Activated gamma-delta T cell treated with Interleukin-2 at 50 U/mL for 16 hours (primary cell): ENCODE measurements at regions not wholly inside any gene's neighbourhood (a gene's known extent, or its start where the extent isn't known, plus 50 kb on each side); places are given as distances from the start of the nearest gene placed in this dataset.

Experiments
- DNase-seq: peaks from one replicate; pipeline ENCODE4 v3.0.0-alpha.2; 2020

DNA sequence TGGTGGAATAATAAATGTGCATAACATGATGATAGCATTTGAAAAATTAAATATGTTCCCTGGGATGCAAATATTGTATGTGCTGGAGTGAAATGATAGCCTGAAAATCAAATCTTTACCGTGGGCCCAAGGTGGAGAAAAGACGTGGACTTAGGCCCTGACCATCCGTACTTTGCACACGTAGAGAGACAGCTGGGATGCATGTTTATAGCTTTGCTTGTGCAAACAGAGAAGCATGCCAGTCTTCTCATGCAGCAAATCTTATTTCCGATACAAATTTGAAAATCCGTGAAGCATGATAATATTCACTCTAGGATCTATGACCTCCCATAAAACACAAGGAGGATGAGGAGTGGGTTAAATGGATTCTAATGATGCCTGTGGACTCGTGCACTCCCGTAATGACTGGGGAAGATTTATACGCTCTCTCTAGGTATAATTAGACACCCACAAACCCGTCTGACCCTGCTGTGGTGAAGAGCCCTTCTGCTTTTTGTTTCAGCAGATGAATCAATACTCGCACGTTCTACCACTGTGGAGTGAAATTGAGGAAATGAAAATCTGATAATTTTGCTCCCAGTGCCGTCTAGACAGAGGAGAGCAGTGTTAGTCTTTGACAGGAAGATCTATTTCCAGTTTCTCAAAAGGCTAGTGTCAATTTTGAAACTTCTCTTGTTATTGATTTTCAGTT lies 810.3 kb upstream of the SALL3 start:
- DNase-seq = no peak

GRCh38 chr18:78171954-78172353 lies 807.7 kb upstream of the SALL3 start:
- DNase-seq = no peak

- DNase-seq = no peak
Observed at GRCh38 chr18:78174737-78175136, 804.9 kb upstream of the SALL3 start.

DNA sequence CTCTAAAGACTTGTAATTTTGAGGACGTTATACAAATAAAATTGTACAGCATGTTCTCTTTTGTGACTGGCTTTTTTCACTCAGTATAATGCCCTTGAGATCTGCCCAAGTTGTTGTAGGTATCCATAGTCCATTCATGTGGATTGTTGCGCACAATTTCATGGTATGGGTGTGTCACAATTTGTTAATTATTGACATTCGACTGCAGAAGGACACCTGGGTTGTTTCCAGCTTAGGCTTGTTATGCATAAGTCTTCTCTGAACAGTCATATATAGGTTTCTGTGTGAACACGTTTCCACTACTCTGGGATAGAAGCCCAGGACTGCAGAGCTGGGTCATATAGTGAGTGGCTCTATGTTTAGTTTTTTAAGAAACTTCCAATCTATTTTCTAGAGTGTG lies 800.8 kb upstream of the SALL3 start:
- DNase-seq = no peak

- no peak for DNase-seq
Observed at GRCh38 chr18:78180741-78181140, 798.9 kb upstream of the SALL3 start.

GRCh38 chr18:78183815-78184214 lies 795.8 kb upstream of the SALL3 start:
- DNase-seq = no peak

GRCh38 chr18:78191276-78191675 lies 788.3 kb upstream of the SALL3 start:
- no peak for DNase-seq

DNA sequence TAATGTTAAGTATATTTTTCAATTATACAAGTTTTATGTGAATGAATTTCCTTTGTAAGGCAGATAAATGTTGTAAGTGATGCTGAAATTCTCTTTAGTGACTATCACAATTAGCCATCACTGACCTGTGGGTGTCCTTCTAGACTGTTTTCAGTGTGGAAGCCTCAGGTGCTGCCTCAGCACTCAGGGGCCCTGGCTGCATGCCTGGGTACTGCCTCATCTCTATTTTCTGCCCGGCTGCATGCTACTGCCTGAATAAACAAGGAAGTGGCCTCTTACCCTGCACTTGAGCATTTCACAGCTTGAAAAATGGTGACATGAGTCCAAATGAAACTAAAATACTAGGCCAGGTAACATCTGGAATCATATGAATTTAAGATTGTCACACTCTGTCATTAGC lies 787.6 kb upstream of the SALL3 start:
- DNase-seq = no peak

- no peak for DNase-seq
Observed at GRCh38 chr18:78196280-78196679, 783.3 kb upstream of the SALL3 start.

- no peak for DNase-seq
Observed at GRCh38 chr18:78199002-78199401, 780.6 kb upstream of the SALL3 start.

GRCh38 chr18:78199611-78200010 lies 780.0 kb upstream of the SALL3 start:
- DNase-seq = no peak

DNA sequence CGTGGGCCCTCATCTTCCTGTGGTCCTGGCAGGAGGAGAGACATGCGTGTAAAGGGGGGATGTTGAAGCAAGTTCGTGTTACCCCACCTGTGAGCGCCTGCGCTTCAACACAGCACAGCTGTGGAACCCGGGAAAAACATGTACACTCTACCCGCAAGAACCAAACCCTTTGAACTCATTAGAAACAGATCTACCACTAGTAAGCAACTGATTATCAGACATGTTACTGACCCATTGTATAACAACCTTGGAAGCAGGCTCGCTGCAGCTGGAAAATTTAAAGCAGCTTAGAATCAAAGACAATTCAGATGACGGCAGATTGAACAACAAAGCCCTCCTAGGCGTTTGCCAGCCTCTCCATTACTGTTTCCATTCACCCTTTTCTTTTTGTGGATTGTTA lies 771.7 kb upstream of the SALL3 start:
- no peak for DNase-seq

- DNase-seq = no peak
Observed at GRCh38 chr18:78208461-78208860, 771.2 kb upstream of the SALL3 start.

DNA sequence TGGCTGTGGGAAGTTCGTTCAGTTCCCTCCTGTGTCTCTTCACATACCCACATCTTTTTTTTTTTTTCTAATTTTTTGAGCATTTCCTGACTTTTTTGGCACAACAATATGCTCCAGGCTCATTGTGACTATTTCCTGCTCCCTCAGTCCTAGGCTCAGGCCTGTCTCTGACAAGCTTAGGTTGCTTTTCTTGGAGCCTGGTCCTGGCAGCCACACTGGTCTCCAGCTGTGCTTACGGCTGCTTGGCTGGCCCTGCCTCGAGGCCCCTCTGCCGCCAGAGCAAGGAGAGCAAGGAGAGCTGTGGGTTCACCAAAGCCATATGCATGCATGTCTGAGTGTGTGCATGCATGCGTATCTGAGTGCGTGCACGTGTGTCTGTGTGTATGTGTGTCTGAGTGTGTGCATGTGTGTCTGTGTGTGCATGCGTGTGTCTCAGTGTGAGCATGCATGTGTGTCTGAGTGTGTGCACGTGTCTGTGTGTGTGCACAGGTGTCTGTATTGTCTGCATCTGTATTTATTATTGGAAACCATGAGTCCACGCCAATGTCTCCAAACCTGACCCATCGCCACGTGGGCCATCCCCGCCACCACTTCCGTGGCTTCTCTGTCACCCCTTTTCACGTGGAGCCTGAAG lies 766.1 kb upstream of the SALL3 start:
- no peak for DNase-seq

DNA sequence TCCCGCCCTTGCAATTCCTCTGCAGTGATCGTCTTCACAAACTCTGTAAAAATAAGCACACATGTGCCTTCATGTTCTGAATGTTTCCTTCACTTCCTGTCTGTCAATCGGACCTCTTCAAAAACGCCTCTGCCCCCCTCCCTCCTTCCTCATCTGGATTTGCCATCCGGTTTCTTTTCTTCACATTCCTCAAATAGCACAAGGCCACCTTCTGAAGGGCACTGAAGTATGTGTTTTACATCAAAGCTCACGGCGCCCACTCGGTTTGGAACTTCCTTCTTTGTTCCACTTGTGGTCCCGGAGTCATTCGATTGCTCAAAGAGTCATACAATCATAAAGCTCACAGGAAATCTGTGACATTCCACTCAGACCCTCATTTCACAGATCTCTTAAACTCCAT lies 758.1 kb upstream of the SALL3 start:
- no peak for DNase-seq

- no peak for DNase-seq
Observed at GRCh38 chr18:78228974-78229373, 750.6 kb upstream of the SALL3 start.

DNA sequence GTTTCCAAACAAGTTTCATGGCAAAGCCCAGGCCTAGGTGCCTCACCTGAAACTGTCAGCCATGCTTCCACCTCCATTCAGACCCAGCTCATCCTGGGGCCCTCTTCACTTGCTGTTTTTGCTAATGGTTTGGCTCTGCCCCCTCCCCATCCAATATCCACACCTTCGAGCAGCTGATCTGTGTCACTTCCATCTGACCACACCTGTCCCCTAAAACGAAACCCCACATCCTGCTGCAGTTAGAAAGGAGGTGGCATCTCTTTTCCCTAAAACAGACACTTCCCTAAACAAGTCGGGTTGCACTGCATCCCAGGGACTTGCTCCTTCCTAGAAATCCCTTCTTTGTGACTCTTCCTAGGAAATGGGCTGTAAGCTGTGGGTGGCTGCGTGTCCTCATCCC lies 748.7 kb upstream of the SALL3 start:
- no peak for DNase-seq

DNA sequence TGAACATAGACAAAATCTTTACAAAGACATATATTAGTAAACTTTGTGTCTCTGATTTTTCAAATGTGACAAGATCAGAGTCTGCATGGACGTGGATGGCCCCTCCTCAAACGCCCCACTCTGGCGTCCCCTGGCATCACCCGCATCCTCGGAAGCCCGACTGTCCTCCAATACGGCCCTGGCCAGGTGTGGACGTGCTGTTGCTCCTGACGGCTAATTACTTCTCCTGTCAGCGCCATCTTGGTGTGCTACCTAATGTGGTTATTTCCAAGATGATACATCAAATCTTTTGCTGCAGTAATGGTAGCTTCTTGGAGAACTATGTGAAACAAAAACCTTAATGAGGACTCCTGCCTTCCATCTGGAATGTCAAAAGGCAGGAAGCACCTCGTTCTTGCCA lies 747.4 kb upstream of the SALL3 start:
- DNase-seq = no peak

GRCh38 chr18:78237864-78238263 lies 741.8 kb upstream of the SALL3 start:
- DNase-seq = no peak

- DNase-seq = no peak
Observed at GRCh38 chr18:78238404-78239089, 741.1 kb upstream of the SALL3 start.

GRCh38 chr18:78239090-78239457 lies 740.5 kb upstream of the SALL3 start:
- DNase-seq = no peak

DNA sequence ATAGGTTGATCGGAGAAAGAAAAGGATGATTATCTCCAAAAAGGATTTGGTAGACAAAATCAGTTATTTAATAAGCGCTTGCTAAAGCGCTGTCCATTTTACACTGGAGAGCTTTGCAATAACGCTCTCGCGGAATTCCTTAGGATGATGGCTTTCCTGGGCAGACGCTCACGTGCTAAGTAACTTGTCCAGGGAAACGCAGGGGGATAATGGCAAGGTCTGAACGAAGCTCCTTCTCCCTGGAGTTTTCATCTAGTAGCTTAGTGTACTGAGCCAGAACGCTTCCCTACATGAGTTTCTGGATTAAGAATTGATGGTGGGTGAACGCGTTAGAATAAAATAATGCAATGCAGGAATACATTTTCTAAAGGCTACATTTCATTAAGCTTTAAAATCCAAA lies 739.5 kb upstream of the SALL3 start:
- no peak for DNase-seq

DNA sequence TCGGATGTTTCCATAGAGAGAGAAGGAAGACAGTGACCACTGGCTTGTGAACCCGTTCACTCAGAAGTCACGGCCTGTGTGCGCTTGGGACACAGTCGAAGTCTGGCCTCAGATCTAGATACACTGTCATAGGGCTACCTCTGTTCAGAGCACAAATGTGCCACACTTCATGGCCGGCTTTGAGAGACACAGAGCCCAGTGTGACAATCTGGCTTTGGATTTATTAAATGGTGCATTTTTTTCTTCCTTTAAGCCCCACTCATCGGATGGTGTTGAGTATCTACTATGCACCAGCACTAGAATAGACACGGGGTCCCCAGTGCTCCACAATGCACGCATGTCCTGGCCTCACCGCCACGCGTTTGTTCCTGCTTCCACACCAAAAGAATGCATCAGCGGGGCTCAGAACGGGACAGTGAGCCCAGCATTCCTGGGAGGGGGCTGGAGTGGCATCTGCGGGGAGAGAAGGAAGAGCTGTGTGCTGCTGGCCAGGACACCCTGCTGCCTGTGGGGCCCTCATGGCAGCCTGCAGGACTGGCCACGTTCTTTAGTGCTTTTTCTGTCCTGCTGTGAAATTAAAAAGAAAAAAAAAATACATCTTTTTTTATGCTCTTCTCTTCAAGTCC lies 738.9 kb upstream of the SALL3 start:
- no peak for DNase-seq
